Urothelium cell line (cell line): ENCODE measurements at regions not wholly inside any gene's neighbourhood (a gene's known extent, or its start where the extent isn't known, plus 50 kb on each side); places are given as distances from the start of the nearest gene placed in this dataset.
"Not testable (repeated sequence)": the region's sequence is repeated elsewhere in the genome, so short reads cannot be mapped to it uniquely, and the experiment has no call there.

ENCODE experiments used
- DNase-seq: peaks from one replicate; pipeline ENCODE4 v3.0.0; 2011; ENCODE audit warnings: low spot score, mixed read lengths
- FAIRE-seq: peaks from 2 replicates; lab custom pipeline; 2011; peaks lifted over from hg19 to GRCh38; lab: Jason Lieb, UNC

- FAIRE-seq, result no peak
These were observed 96.0 kb upstream of the LOC128125822 start for GRCh38 chr6:63476302-63476701.

GRCh38 chr6:63477422-63478040 lies 94.7 kb upstream of the LOC128125822 start:
- FAIRE-seq, result no peak
- DNase-seq, result no peak

More at GRCh38 chr6:63476302-63476701, 96.0 kb upstream of the LOC128125822 start:
- no peak for DNase-seq

DNA sequence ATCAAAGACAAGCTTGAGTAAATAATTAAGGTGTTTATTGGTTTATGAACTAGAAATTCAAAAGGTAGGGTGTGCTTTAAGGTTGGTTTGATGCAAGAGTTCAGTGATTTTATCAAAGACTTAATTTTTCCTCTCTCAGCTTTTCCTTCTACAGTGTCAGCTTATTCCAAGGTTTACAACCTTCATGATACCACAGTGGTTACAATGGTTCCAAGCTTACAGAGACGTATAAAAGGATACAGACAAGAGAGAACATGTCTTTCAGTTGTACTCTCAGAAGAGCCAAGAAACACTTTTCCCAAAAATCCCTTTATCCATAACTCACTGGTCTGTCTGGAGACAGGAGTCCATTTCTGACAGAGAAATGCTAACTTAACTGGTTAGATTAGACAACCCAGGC lies 93.5 kb upstream of the LOC128125822 start:
- FAIRE-seq (no peak), DNase-seq (no peak)

DNA sequence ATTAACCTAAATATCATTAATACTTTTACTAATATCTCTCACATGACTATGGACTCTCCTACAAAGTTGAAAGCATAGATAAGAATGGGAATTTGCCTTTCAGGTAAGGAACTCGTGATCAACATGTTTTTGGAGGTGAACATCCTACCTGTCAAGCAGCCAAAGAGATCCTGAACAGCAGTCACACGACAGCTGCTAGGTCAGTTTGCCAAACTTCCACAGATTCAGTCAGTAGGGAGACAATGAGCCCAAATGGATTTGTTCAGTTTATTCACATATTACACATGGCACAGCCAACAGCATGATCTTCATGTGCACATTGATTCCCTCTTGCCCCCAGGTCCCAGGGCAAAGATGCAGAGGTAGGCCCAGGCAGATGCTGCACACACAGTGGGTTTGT lies 86.1 kb upstream of the LOC128125822 start:
- no peak for FAIRE-seq

DNA sequence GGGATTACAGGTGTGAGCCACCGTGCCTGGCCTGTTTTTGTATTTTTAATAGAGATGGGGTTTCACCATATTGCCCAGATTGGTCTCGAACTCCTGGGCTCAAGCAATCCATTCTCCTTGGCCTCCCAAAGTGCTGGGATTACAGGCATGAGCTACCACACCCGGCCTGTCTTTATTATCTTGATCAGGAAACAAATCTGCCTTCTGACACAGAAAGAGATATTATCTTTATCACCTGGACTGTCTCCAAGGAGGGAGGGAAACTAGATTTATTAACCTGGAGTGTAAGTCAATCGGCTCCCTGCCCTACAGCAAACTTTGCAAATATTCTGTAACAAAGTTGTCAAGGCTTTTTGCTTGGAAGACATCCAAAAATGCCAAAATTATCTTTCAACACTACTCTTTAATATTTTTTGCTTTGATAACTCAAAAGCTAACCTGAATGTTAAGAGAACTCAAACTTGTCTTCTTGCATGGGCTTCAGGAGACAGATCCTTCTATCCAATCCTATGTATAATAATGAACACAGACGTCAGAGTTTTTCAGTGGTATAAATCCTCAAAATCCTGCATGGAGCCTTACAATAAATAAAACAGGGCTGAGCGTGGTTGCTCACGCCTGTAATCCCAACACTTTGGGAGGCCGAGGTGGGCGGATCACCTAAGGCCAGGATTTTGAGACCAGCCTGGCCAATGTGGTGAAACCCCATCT lies 85.0 kb upstream of the LOC128125822 start:
- DNase-seq, result no peak
- no peak for FAIRE-seq

More for the DNA sequence above, 86.1 kb upstream of the LOC128125822 start:
- no peak for DNase-seq

- DNase-seq (no peak), FAIRE-seq (no peak)
These were observed 81.2 kb upstream of the LOC128125822 start for GRCh38 chr6:63491119-63491518.

- FAIRE-seq, result peak; percentile 9
These were observed 79.8 kb upstream of the LOC128125822 start for GRCh38 chr6:63492476-63492875.

GRCh38 chr6:63493557-63493956 lies 78.7 kb upstream of the LOC128125822 start:
- DNase-seq, result peak; percentile 18
- no peak for FAIRE-seq

More at GRCh38 chr6:63492476-63492875, 79.8 kb upstream of the LOC128125822 start:
- DNase-seq, result no peak

- FAIRE-seq (peak; percentile 13), DNase-seq (no peak)
These were observed 75.9 kb upstream of the LOC128125822 start for GRCh38 chr6:63496361-63496804.

- FAIRE-seq, result no peak
- DNase-seq, result no peak
These were observed 70.1 kb upstream of the LOC128125822 start for GRCh38 chr6:63502156-63502555.

DNA sequence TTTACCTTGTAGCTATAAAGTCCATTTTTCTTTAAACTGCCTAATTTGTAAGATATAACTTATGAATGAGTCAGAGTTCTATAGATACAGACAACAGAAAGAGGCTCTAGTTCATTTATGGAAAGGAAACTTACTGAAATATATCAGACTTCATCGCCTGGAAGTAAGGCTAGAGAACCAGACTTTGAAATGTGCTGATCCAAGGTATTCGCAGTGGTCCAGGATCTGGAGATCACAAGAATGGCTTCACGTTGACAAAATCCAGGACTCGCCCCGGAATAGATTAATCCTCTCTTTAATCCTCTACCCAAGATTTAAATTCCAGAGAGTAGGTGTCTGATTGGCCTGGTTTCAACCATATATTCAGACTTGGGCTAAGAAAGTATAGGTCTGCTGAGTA lies 69.1 kb upstream of the LOC128125822 start:
- no peak for DNase-seq
- no peak for FAIRE-seq

- FAIRE-seq (no peak), DNase-seq (no peak)
These were observed 67.4 kb upstream of the LOC128125822 start for GRCh38 chr6:63504777-63505384.

DNA sequence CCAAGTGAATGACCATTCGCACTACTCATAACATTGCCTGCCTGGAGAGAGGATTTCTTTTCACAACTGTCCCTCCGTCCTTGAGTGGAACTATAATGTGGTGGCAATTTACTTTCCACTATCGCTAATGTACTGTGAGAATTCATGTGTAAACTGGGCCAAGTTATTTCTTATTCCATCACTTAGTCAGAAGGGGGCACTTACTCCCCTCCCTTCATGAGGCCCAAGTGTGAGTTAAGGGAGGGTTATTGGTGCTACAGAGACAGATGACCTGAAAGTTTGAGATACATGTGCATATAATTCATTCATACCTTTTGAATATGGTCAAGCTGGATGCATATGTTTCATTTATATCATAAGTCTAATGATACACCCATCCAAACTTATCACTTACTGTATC lies 65.2 kb upstream of the LOC128125822 start:
- FAIRE-seq (peak; percentile 40), DNase-seq (no peak)

DNA sequence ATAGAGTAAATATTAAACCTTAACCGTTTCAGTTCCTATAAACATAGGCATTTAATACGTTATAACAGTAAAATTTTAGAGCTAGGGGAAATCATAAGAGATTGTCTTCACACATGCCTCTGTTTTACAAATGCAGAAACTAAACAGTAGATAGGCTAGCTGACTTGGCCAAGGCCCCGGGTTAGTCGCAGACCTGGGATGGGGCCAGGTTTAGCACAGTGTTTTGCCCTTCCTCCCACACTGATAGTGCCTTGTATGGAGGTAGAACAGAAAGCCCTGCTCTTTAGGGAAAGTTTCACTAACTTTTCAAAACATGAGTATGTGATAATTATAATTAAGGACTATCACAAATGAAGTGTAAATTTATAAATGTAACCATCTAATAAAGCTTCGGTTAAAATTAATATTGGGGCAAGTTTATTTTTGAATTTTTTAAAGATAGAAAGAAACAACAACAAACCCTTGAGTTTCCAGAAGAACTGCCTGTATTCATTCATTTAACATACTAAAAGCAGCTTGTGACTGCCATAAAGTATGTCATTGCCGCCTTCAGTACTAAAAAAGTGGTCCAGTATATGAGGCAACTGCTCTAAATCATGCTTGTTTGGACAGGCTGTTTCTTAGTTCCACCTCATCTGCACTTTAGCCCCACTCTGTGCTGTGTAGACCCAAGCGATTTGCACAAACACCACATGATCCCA lies 62.5 kb upstream of the LOC128125822 start:
- no peak for DNase-seq
- FAIRE-seq, result no peak

GRCh38 chr6:63510353-63510686 lies 62.0 kb upstream of the LOC128125822 start:
- FAIRE-seq (no peak), DNase-seq (no peak)

GRCh38 chr6:63510849-63511248 lies 61.4 kb upstream of the LOC128125822 start:
- no peak for DNase-seq
- FAIRE-seq, result no peak

GRCh38 chr6:63514488-63515173 lies 57.6 kb upstream of the LOC128125822 start:
- DNase-seq (no peak), FAIRE-seq (no peak)

GRCh38 chr6:63515227-63515626 lies 57.1 kb upstream of the LOC128125822 start:
- not testable (repeated sequence) for DNase-seq, FAIRE-seq

DNA sequence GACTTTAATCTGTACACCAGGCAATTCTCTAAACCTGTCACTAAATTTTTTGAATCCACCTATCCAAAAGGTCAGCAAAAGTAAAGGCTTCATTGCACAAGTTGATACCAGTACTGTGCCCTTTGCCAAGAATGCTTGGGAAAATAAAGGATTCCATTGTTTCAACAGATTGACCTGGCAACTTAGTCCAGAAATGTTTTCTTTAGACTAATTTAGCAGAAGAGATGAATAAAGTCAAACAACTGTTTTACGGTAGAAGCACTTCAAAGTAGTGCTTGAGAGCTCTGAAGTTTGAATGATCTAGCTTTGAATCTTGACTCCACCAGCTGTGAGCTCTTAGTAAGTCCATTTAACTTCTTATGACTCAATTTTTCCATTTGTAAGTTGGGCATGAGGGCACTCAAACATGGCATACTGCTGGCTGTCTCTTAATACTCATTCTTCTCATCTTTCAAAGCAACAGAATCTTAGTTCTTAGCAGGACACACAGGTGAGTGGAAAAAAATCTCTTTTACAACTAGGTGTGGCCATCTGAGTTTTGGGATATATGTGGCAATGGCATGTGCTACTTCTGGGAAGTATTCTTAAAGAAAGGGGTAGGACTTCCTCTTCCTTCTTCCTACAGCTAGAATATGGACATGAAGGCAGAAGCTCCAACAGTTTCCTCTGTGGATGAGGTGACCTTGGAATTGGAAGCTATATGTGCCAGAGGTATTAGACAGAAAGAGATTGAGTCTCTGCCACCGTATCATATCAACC lies 55.9 kb upstream of the LOC128125822 start:
- FAIRE-seq, result no peak
- DNase-seq, result peak; percentile 12

DNA sequence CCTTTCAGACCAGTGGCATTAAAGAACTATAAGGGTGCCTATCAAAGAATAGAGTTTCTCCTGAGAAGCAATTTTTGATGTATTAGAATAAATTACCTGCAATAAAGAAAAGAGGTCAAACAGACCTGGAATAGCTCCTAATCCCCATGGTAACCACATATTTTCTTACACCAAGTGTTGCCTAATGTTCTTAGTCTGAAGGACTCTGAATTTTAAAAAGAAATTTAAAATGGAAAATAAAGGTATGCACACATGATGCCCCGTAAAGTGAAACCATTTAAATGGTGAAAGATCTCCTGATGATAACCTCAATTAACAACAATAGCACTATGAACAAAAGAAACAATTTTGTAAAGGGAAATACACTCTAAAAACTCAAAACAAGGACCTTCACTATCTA lies 55.1 kb upstream of the LOC128125822 start:
- DNase-seq, result no peak
- no peak for FAIRE-seq
